Fibroblast of skin of abdomen (primary cell): ENCODE measurements at regions not wholly inside any gene's neighbourhood (a gene's known extent, or its start where the extent isn't known, plus 50 kb on each side); places are given as distances from the start of the nearest gene placed in this dataset.

Source experiments
- DNase-seq: peaks from one replicate; pipeline ENCODE4 v3.0.0-alpha.2; 2013

DNA sequence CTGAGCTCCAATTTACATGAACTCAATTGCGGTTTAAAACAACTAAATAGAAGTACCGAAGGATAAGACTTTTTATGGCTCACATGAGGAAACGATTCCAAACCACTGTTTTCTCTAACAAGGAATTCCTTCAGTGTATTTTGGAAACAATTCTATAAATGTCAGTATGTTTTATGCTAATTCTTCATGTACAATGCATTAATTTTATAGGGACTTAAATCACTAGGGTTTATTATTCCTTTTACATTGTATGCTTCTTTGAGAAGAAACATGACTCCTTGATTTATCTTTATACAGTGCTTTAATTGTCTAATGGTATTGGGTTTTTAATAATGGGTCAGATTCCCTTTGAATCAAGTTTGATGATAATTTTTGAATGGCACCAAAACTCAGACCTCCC lies 566.8 kb downstream of the EPHA4 start:
- DNase-seq: peak; percentile 4

DNA sequence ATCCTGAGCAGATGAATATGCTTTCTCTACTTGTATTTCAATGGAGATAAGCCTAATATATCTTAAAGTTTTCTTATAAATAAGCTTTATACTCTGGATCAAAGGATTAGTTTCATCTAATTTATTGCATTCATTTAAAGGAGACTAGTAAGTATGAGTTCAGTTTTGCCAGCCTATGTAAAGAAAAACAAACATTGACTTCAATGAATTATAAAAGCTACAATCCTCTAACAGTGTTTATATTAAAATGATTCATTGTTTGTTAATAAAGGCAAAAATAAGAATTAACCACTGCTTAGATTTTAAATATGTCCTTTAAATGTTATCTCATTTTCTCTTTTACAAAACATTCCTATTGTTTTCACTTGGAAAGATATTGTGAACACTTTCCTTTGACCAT lies 566.0 kb downstream of the EPHA4 start:
- DNase-seq: no peak

DNA sequence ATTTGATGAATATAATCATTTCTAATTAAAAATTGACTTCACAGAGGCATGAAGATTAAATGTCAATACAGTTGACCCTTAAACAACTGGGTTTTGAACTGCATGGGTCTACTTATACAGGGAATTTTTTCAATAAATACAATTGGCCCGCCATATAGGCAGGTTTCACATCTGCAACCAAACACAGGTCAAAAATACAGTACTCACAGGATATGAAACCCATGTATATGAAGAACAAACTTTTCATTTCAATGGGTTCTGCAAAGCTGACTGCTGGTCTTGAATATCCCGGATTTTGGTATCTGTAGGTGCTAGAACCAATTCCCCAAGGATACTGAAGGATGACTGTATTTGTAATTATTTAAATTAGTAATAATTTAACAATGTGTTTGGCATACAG lies 555.6 kb downstream of the EPHA4 start:
- DNase-seq: no peak

DNA sequence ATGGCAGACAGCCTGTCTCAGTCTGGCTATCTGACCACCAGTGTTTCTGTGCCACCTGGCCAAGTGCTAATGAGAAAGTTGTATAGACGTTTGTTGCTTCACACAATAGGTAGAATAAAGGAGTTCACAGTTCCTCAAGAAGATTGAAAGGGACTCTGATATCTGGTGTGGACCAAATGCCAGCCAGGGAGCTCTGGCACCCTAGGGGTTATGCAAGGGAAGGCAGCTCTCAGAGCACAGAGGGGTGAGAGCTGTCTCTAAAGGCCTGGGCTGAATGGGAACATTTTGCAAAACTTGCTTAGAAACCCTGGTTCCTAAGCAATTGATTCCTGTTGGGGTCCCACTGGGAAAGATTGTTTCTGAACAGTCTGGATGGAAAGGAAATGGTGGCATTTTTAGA lies 553.8 kb downstream of the EPHA4 start:
- DNase-seq: no peak

DNA sequence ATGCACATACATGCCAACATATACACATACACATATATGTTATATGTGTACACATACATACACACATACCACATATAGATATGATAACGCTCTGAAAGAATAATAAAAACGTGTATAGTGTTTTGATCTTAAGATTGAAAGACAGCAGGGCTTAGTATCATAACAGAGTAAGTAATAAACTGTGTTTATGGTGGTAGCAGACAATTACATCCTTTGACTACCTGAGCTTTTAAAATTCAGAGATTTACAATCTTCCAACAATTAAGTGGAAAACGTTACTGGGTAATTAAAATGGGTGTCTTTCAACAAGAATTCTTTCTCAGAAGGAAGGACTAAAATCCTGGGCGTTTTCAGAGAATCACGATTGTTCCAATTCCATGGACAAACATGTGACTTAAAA lies 552.4 kb downstream of the EPHA4 start:
- no peak for DNase-seq

DNA sequence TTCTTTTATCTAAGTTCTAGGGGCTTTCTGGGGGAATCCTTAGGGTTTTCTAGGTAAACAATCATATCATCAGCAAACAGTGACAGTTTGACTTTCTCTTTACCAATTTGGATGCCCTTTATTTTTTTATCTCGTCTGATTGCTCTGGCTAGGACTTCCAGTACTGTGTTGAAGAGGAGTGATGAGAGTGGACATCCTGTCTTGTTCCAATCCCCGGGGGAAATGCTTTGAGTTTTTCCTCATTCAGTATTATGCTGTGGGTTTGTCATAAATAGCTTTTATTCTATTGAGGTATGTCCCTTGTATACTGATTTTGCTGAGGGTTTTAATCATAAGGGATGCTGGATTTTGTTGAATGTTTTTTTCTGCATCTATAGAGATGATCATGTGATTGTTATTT lies 549.5 kb downstream of the EPHA4 start:
- no peak for DNase-seq

DNA sequence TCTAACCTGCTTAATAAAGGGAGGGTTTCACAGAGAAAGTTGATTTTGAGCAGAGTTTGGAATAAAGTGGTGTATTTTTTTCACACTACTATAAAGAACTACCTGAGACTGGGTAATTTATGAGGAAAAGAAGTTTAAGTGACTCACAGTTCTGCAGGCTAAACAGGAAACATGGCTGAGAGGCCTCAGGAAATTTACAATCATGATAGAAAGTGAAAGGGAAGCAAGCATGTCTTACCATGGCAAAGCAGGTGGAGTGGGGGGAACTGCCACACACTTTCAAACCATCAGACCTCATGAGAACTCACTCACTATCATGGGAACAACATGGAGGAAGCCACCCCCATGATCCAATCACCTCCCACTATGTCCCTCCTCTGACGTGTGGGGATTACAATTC lies 546.7 kb downstream of the EPHA4 start:
- DNase-seq: no peak

DNA sequence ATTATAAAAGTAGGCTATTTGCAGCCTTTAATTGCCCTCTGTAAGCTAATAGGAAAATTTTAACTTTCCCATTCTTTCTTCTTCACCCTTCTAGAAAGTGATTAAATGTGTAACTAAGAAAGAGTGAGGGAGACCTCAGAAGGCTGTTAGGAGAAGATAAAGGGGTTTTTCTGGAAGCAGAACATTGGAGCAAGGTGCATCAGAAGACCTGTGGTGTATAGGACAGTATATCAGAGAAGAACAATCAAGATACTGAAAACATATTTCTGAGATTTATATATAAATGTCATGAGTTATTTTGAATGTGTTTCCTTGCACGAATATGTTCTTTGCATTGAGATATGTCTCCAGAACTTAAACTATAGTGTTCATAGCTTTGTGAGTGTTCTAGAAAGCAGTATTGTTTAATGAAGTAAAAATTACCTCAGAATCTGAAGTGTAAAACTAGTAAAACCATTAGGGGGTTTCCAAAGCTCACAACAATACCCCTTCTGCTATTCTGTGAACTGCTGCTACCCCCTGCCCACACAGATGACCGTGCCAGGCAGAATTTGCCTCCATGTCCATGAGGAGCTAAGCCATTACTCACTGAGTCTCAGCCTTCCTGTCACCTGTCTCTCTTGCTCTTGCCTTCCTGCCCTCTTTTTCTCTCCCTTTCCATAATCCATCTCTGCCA lies 537.9 kb downstream of the EPHA4 start:
- DNase-seq: no peak

DNA sequence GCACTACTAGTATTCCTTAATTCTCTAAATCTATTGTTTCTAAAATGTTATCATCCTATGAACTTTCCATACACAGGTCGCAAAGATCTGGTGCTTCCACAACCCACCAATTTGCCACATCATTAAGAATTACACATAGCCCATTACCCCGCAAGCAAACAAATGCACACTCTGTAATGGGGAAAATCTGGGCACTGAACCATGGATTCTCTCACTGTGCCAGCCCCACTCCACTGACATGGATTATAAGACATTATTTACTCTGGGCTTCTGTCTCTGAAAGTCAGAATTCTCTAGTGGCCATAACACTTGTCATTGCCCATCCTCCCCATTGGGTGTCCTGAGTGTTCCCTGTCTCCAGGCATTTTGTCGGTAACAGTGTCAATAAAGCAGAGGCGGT lies 537.1 kb downstream of the EPHA4 start:
- no peak for DNase-seq

DNA sequence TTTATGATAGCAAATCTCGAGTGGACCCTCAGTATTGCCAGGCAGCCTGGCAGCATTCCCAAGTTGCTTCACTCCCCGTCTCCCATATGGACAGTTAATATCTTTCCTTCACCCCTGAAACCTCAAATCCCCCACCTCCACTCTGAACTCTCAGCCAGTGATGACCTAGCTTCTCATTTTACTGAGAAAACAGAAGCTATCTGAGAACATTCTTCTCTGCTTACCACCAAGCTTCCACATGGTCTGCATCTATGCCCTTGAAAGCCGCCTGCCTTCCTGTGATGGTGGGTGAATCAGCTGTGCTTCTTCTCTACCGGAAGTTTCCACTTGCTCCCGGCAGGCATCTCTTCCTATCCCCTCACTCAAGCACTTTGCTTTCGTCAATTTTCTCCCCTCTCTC lies 529.2 kb downstream of the EPHA4 start:
- DNase-seq: no peak

DNA sequence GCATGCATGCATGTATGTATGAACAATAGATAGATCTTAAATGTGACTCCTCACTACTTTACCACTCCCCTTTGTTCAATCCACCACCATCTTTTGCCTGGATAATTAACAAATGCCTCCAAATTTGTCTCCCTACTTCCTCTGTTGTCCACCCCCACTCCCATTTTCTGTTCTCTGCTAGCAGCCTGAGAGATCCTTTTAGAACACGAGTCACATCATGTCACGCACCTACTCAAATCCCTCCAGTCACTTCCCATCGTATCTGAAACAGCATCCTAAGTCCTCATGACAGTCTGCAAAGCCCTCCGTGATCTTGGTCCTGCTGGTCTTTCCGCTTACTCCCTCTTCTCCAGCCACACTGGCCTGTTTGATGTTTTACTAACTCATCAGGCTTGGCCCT lies 527.3 kb downstream of the EPHA4 start:
- no peak for DNase-seq

DNA sequence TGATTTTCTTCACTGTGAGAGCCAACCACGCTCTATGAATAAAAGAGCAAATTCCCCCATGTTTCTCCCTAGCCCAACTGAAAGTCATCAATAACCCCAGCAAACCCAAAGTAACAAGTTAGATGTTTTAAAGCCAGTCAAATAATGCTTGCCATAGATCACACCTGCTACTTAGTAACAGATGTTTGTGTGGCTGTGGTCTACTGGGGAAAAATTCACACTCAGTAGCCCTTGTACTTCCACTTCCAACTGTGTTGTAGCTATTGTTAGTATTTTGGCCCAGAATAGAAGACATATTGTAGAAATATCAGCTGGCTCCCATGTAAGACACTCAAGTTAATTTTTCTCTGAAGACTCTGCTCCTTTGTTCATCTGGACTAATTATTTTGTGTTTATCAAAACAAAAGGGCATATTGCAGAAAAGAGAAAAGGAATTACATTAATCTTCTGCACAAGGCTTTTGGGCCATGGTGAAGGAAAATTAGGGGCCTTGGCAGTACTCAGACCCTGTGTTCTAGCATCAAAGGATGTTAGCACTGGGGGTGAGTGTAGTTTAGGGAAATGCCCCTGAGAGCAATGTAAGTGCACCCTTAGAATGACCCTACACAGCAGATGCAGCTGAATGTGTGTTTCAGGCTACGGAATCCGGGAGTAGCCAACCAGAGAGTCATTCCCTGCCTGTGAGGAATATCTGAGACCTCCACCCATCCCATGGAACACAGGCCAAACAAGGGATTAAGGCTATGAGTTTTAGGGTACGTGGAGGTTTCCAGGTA lies 521.9 kb downstream of the EPHA4 start:
- DNase-seq: no peak

DNA sequence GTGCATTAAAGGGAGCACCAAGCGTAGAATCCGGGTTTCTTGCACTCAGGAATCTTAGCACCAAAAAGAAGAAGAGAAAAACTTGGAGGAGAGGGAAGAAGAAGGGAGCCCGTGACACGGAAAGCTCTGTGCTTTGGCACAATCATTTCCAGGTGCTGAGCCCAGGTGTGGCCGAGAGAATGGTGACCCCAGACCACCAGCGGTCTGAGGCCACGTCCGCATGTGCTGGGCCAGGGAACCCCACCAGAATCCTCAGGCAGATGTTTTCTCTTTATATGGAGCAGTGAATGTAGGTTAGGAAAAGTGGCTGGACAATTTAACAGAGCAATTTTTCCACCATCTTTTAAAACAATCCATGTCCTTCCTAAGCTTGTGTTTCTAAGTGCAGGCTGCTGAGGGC lies 520.9 kb downstream of the EPHA4 start:
- DNase-seq: no peak

DNA sequence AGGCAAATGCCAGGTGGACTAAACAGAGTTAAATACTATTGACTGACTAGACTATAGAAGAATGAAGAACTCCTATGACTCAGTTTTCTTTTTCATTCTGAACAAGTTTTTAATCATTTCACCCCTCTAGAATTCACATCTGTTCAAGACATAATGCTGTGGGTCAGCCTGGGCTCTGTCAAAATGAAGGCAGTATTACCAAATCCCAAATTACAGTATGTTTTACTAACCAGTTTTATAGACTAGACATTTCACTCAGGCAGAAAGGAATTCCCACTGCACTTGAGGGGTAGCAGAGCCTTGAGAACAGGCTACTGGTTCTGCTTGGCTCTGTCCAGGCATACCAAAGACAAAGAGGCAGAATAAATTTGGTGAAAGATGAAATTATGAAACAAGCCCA lies 511.7 kb downstream of the EPHA4 start:
- peak; percentile 72 for DNase-seq

DNA sequence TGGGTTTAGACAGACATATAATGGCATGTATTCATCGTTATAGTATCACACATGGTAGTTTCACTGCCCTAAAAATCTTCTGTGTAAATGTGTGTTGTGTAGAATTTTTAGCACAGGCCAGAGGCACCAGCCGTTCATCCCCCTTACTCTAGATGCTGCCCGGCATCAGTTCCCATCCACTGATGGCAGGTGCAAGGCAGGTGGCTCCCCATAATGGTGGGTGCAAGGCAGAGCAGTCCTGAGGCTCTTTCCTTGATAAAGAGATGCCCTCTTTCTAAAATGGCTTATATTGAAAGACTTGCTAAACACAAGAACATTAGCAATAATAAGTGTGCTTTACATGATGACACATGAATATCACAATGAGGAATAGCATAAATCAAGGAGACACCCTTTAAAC lies 508.5 kb downstream of the EPHA4 start:
- DNase-seq: no peak

DNA sequence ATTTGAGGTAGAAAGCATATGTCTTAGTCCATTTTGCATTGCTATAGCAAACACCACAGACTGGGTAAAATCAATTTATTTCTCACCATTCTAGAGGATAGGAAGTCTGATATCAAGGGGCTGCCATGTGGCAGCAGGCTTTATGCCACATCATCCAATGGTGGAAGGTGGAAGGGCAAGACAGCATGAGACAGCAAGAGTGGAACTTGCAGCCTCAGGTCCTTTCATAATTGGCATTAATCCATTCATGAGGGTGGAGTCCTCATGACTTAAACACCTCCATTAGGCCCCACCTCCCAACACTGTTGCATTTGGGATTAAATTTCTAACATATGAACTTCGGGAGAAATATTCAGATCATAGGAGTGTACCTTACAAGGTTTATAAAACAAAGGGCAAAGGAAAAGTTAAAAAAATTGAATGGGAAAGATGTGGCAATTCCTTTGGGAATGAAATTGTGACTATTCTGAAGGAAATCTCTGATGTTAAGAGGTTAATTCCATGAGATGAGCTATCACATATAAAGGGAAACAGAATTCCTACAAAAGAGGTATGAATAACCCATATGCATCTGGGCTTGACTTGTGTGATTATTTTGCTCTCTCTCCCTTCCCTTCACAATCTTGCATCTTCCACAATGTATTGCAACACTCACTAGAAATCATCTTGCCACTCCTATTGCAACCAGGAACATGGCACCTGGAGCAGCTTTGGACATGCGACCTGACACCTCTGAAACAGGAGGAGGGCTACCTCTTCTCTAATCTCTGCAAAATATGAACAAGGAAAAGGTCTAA lies 507.8 kb downstream of the EPHA4 start:
- DNase-seq: no peak

DNA sequence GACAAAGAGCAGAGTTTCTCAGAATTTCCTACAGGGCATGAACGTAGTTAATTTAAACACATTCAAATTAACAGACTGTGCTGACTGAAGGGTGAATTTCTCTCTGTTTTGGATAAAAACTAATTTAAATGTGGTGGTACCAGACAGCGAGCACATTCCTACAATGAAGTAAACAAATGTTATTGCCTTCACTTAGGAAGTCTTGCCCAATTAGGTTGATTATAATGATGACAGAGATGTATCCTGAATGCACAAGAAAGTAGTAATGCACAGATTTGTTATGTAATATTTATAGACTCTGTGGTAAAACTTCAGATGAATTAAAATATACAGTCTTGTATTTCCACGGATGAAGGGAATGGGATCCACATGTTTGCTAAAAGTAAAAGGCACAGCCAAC lies 507.2 kb downstream of the EPHA4 start:
- no peak for DNase-seq

DNA sequence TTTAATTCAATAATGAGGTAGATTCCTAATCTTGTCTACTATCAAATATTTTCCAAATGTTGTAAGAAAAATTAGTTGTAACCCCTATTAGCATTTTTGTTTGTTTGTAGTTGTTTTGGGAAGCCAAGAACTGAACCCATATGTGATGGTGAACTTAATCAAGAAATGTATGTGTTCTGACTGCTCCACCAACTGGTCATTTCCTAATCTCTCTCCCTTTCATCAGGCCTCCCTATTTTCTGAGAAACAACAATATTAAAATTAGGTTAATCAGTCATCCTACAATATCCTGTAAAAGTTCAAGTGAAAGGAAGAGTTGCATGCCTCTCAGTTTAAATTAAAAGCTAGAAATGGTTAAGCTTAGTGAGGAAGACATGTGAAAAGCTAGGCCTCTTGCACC lies 504.0 kb downstream of the EPHA4 start:
- no peak for DNase-seq

DNA sequence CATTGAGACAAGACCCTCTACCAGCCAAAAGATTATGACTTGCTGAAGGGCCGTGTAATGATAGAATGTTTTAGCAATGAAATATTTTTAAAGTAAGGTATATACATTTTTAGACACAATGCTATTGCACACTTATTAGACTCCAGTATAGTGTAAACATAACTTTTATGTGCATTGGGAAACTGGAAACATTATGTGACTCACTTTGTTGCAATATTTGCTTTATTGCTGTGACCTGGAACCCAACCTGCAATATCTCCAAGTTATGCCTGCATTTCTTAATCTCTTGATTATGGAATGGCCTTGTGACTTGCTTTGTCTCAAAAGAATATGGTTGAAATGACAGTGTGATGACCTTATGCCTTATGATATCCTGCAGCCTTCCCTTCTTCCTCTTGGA lies 502.0 kb downstream of the EPHA4 start:
- DNase-seq: no peak

DNA sequence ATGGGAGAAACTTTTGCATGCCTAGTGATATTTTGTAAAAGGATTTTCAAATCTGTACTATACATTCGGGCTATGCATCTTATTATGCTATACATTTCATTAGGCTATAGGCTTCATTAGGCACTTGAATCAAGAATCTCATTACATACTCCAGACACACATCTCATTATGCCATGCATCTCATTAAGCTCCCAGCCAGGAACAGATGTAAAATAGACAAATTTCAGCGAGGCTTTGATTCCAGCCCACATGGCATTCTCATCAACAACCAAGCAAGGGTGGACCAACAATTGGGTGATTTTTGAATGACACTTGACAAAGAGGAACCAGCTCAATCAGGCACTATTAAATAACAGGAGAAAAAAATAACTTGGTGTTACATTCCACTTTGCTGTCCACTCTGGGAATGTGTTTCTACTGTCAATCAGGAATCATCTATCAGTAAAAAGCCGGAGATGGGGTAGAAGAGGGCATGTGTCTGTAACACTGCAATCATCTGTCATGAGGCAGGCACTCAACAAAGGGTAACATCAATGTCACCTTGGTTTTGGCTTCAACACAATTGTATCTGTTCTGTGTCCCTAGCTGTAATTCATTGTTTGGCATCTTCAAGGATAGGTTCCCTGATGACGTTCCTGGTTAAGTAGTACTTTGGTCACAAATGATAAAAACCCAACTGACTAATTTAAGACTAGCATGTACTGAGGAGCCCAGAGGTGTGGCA lies 498.6 kb downstream of the EPHA4 start:
- no peak for DNase-seq

DNA sequence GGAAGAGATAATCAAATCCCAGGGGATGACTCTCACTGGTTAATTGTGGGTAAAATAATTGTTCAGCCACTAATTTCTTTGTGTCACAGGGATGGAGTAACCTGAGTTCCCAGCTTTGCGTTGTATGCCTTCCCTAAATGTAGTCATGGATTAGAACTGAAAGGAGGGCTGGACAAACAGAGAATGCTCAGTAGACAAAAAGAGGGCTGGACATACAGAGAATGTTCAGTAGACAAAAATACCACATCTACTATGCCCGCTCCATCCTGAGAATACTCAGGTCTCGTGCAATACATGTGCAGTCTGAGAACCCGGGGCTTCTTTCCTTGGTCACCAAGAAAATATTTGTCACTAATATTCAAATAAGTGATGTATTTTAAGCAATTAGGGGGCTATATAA lies 497.9 kb downstream of the EPHA4 start:
- DNase-seq: no peak

DNA sequence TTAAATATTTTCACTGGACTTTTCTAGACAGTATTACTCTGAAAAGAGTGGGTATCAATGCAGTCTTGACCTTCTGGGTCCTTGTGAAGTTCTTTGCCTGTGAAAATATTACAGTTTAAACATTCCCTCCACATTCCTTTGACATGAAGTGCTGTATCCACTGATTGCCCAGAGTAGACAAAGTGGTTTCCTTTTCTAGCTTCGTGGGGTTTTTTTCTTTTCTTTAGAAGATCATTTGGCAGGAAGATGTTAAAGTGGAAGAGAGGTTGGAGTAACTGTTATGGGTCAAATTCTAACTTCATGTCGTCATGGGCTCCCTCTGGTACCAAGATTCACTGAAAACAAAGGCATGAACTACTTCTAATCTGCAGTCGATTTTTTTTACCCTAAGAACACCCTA lies 496.9 kb downstream of the EPHA4 start:
- peak; percentile 74 for DNase-seq

DNA sequence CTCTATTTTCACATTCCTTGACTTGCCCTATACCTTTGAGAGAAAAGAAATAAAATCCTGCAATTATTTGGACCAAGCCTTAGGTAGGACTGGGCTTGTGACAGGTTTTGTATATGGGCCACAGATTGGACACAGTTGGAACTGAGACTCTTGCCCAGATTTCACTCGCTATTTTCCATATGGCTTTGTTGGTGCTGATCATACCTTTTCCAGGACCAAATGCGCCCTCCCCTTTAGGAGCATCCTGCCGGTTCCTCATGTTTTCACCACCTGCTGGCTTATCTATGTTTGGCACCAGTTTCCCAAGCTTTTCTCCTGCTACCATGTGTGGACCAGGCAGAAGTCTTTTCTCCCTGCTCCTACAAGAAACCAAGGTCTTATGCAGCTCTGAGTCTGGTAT lies 494.9 kb downstream of the EPHA4 start:
- DNase-seq: no peak
